A549 (cell line): ENCODE measurements at regions not wholly inside any gene's neighbourhood (a gene's known extent, or its start where the extent isn't known, plus 50 kb on each side); places are given as distances from the start of the nearest gene placed in this dataset.

ENCODE experiments used
- ATAC-seq, 2 experiments: fragments of 200-7000 bp in 1 of 2; fragments of >200 bp in 1 of 2; cut with Nextera tagmentation in 1 of 2; cut with Tn5 transposase in 1 of 2; 3 replicates each; pipeline versions ENCODE4 v1.8.0 to v1.9.1; 2018 to 2020; ENCODE audit warnings: mild to moderate bottlenecking in 1 of 2, moderate library complexity in 1 of 2
- CTCF ChIA-PET: fragments of 300-600 bp; sonication (Branson Sonifier 250); formaldehyde crosslinking; extraction: SDS; loops from one replicate; lab custom pipeline; 2021; ENCODE audit warnings: antibody characterized with exemption, inconsistent platforms; lab: Yijun Ruan, JAX
- POLR2A ChIA-PET: fragments of 350-600 bp; formaldehyde crosslinking; extraction: SDS; loops from one replicate; lab custom pipeline; 2021; ENCODE audit warnings: antibody characterized with exemption, inconsistent platforms; lab: Yijun Ruan, JAX
- DNase-seq, 2 experiments: peaks; one replicate each; pipeline versions ENCODE4 v3.0.0 to v3.0.0-alpha.2; 2011 to 2016; ENCODE audit warnings: low read depth in 1 of 2, low spot score in 1 of 2
- FAIRE-seq: peaks from 2 replicates; lab custom pipeline; 2011; peaks lifted over from hg19 to GRCh38; lab: Jason Lieb, UNC
- H3K27ac ChIP-seq, 2 experiments: fragments of >200 bp; sonication (Bioruptor Twin); formaldehyde crosslinking; 3 replicates each; pipeline ENCODE4 v1.5.1; 2016 to 2017
- H3K4me1 ChIP-seq: fragments of >200 bp; sonication (Bioruptor Twin); formaldehyde crosslinking; 3 replicates; pipeline ENCODE4 v1.6.1; 2016
- H3K4me2 ChIP-seq: fragments of >200 bp; sonication (Bioruptor Twin); formaldehyde crosslinking; 3 replicates; pipeline ENCODE4 v1.6.1; 2016
- H3K4me3 ChIP-seq: fragments of >200 bp; sonication (Bioruptor Twin); formaldehyde crosslinking; 3 replicates; pipeline ENCODE4 v1.5.1; 2016
- H3K9me3 ChIP-seq: fragments of >200 bp; sonication (Bioruptor Twin); formaldehyde crosslinking; 3 replicates; pipeline ENCODE4 v1.6.1; 2016
- BHLHE40 ChIP-seq: IDR thresholded peaks from 2 replicates; pipeline ENCODE4 v1.6.1; 2012; ENCODE audit warnings: low read depth, low read length, inconsistent platforms
- CBX2 ChIP-seq: fragments of 200-600 bp; sonication (generic); IDR thresholded peaks from 2 replicates; pipeline ENCODE4 v1.6.1; 2016; ENCODE audit warnings: low read depth, mild to moderate bottlenecking, borderline replicate concordance
- CBX8 ChIP-seq: fragments of 200-600 bp; sonication (generic); IDR thresholded peaks from 2 replicates; pipeline ENCODE4 v1.6.1; 2016
- CHD2 ChIP-seq: fragments of 150-350 bp; IDR thresholded peaks from 2 replicates; pipeline ENCODE4 v1.6.1; 2014; ENCODE audit warnings: low read length; ENCODE audit not compliant: partially characterized antibody
- E2F6 ChIP-seq: IDR thresholded peaks from 2 replicates; pipeline ENCODE4 v1.6.1; 2012; ENCODE audit warnings: low read depth, borderline replicate concordance
- ELK1 ChIP-seq: fragments of 150-350 bp; IDR thresholded peaks from 2 replicates; pipeline ENCODE4 v1.6.1; 2014; ENCODE audit warnings: low read depth, mild to moderate bottlenecking, low read length
- EP300 ChIP-seq, 2 experiments: fragments of >200 bp; sonication (Bioruptor Twin); formaldehyde crosslinking; IDR thresholded peaks; 2 replicates in 1 of 2; 3 replicates in 1 of 2; pipeline ENCODE4 v1.6.1; 2016 to 2017
- FOSB ChIP-seq: fragments of 250-450 bp; sonication (Bioruptor Pico); IDR thresholded peaks from 2 replicates; pipeline ENCODE4 v1.5.0; 2020; ENCODE audit warnings: mild to moderate bottlenecking, moderate library complexity
- HMGXB4 ChIP-seq: fragments of 250-450 bp; sonication (Bioruptor Pico); IDR thresholded peaks from 2 replicates; pipeline ENCODE4 v1.5.0; 2021; ENCODE audit warnings: mild to moderate bottlenecking, moderate library complexity, borderline replicate concordance
- HOXB13 ChIP-seq: fragments of 250-450 bp; sonication (Bioruptor Pico); IDR thresholded peaks from 2 replicates; pipeline ENCODE4 v1.5.0; 2020; ENCODE audit warnings: low read depth, mild to moderate bottlenecking, moderate library complexity
- JUN ChIP-seq, 2 experiments: fragments of >200 bp; sonication (Bioruptor Twin); formaldehyde crosslinking; IDR thresholded peaks; 2 replicates in 1 of 2; 3 replicates in 1 of 2; pipeline ENCODE4 v1.6.1; 2016 to 2017
- MAZ ChIP-seq: fragments of 150-350 bp; IDR thresholded peaks from 2 replicates; pipeline ENCODE4 v1.6.1; 2014; ENCODE audit warnings: antibody characterized with exemption, low read depth, low read length, borderline replicate concordance
- NFE2L2 ChIP-seq: fragments of 150-350 bp; conservative IDR thresholded peaks from 2 replicates; pipeline ENCODE4 v1.6.1; 2014; ENCODE audit warnings: low read length
- NPAS2 ChIP-seq: fragments of 250-450 bp; sonication (Bioruptor Pico); IDR thresholded peaks from 2 replicates; pipeline ENCODE4 v1.8.0; 2022; ENCODE audit warnings: mild to moderate bottlenecking, moderate library complexity, borderline replicate concordance
- NR3C1 ChIP-seq: fragments of >200 bp; sonication (Bioruptor Twin); formaldehyde crosslinking; IDR thresholded peaks from 3 replicates; pipeline ENCODE4 v1.6.1; 2017
- PHF8 ChIP-seq: fragments of 200-600 bp; sonication (generic); IDR thresholded peaks from 2 replicates; pipeline ENCODE4 v1.6.1; 2016; ENCODE audit warnings: low read depth, mild to moderate bottlenecking, antibody characterized with exemption, moderate library complexity, borderline replicate concordance
- POLR2A ChIP-seq: IDR thresholded peaks from 2 replicates; pipeline ENCODE4 v1.6.1; 2012; ENCODE audit warnings: mild to moderate bottlenecking, low read length
- RARB ChIP-seq: fragments of 250-450 bp; sonication (Bioruptor Pico); IDR thresholded peaks from 2 replicates; pipeline ENCODE4 v1.8.0; 2021; ENCODE audit warnings: mild to moderate bottlenecking, moderate library complexity
- RFX5 ChIP-seq: fragments of 450-650 bp; IDR thresholded peaks from 2 replicates; pipeline ENCODE4 v1.7.1; 2014; ENCODE audit warnings: antibody characterized with exemption, mild to moderate bottlenecking, moderate library complexity
- RNF2 ChIP-seq: fragments of 200-600 bp; sonication (generic); IDR thresholded peaks from 2 replicates; pipeline ENCODE4 v1.6.1; 2016; ENCODE audit warnings: low read depth, mild to moderate bottlenecking, antibody characterized with exemption, moderate library complexity, borderline replicate concordance
- SMC3 ChIP-seq: fragments of >200 bp; sonication (Bioruptor Twin); formaldehyde crosslinking; IDR thresholded peaks from 3 replicates; pipeline ENCODE4 v1.6.1; 2018; ENCODE audit warnings: inconsistent platforms
- TFCP2L1 ChIP-seq: fragments of 250-450 bp; sonication (Bioruptor Pico); IDR thresholded peaks from 2 replicates; pipeline ENCODE4 v1.5.0; 2021; ENCODE audit warnings: mild to moderate bottlenecking
- USF2 ChIP-seq: fragments of 450-650 bp; IDR thresholded peaks from 2 replicates; pipeline ENCODE4 v1.6.1; 2014; ENCODE audit warnings: antibody characterized with exemption
- ZC3H11A ChIP-seq: fragments of 450-650 bp; IDR thresholded peaks from 2 replicates; pipeline ENCODE4 v1.6.1; 2014; ENCODE audit warnings: antibody characterized with exemption, mild to moderate bottlenecking
- ZFP36 ChIP-seq: fragments of 450-650 bp; IDR thresholded peaks from 2 replicates; pipeline ENCODE4 v1.6.1; 2014; ENCODE audit warnings: borderline replicate concordance; ENCODE audit not compliant: partially characterized antibody
- WGBS: methylation state at CpG from one replicate; pipeline ENCODE4 v1.1.6; 2017; ENCODE audit errors: missing lambda C conversion rate; 5-methylcytosine and 5-hydroxymethylcytosine counted together
- TF ChIP-seq, protein P1 (sequence below): IDR thresholded peaks from 2 replicates; pipeline ENCODE4 v1.6.1; 2012
- TF ChIP-seq, protein P2 (sequence below): IDR thresholded peaks from 2 replicates; pipeline ENCODE4 v1.6.1; 2012

DNA sequence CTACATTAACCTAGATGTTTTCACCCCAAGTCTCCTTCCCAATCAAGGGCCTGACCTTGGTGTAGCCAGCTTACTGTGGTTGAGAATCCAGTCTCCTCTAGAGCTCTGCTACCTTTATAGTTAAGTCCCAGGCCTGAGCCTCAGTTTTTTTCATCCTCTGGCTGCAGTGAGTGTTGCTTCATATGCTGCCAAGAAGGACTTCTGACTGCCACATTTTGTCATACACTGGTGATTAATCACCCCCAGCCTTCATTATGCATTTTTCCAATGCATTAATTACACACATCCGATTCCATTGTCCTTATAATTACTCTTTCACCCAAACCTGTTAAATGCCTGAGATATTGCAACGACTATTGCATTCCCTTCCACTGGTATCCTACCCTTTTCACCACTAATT, 66.3 kb upstream of the FGGY start:
- 65% methylated on average over 2 of the region's 2 CpGs for WGBS
- ChIA-PET POLR2A (no interaction called here), CTCF (no interaction called here)
- Histone ChIP-seq H3K4me3 (no peak overlapping the region), H3K9me3 (no peaks in the 10 kb centered on the region), H3K4me1 (no peaks in the 10 kb centered on the region), H3K4me2 (no peak overlapping the region)
- no peak for FAIRE-seq
- TF ChIP-seq RFX5 (no peak), BHLHE40 (no peak), TFCP2L1 (CRISPR knock-in tag) (no peak), HMGXB4 (CRISPR knock-in tag) (no peak), NPAS2 (CRISPR knock-in tag) (no peak), USF2 (no peak), CBX2 (no peak), POLR2A (no peak), CBX8 (no peak), JUN (IDR thresholded peaks at IDR 0.05) (no peak)
- TF ChIP-seq, protein P1, sequence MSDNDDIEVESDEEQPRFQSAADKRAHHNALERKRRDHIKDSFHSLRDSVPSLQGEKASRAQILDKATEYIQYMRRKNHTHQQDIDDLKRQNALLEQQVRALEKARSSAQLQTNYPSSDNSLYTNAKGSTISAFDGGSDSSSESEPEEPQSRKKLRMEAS: no peak
- TF ChIP-seq, protein P2, sequence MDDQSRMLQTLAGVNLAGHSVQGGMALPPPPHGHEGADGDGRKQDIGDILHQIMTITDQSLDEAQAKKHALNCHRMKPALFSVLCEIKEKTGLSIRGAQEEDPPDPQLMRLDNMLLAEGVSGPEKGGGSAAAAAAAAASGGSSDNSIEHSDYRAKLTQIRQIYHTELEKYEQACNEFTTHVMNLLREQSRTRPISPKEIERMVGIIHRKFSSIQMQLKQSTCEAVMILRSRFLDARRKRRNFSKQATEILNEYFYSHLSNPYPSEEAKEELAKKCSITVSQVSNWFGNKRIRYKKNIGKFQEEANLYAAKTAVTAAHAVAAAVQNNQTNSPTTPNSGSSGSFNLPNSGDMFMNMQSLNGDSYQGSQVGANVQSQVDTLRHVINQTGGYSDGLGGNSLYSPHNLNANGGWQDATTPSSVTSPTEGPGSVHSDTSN: no peak
- TF ChIP-seq, all 56 proteins: peak for 0
- no peak for ATAC-seq
- H3K27ac ChIP-seq: no peak overlapping the region
- no peak for DNase-seq

- no peak overlapping the region for H3K4me3 ChIP-seq
- FAIRE-seq (no peak), DNase-seq (no peak), ATAC-seq (no peak)
- POLR2A ChIA-PET: no interaction called here
- H3K9me3 ChIP-seq: no peaks in the 10 kb centered on the region
- no peak for TF ChIP-seq CBX8
- TF ChIP-seq RARB: no peak
- no peak for TF ChIP-seq SMC3
- TF ChIP-seq ZC3H11A: no peak
- no peak for TF ChIP-seq ELK1
- no peak for TF ChIP-seq CBX2
- no peak for TF ChIP-seq POLR2A
- no peak for TF ChIP-seq PHF8
- TF ChIP-seq CHD2: no peak
- TF ChIP-seq EP300 (IDR thresholded peaks at IDR 0.05): no peak
- TF ChIP-seq NFE2L2: no peak
- no peak for TF ChIP-seq NR3C1
- TF ChIP-seq FOSB (CRISPR knock-in tag): no peak
- no peak for TF ChIP-seq RNF2
- TF ChIP-seq, protein P2: no peak
- no peak for TF ChIP-seq HOXB13
- no peak for TF ChIP-seq ZFP36
- no peak for TF ChIP-seq E2F6
- no peak for TF ChIP-seq MAZ
- CTCF ChIA-PET: no interaction called here
- no peak overlapping the region for H3K27ac ChIP-seq
- 61% methylated on average over 6 of the region's 6 CpGs for WGBS
- H3K4me2 ChIP-seq: no peak overlapping the region
- no peaks in the 10 kb centered on the region for H3K4me1 ChIP-seq
Measured at GRCh38 chr1:59232216-59232615, 64.7 kb upstream of the FGGY start.
